ENCODE measurements at regions not wholly inside any gene's neighbourhood (a gene's known extent, or its start where the extent isn't known, plus 50 kb on each side); places are given as distances from the start of the nearest gene placed in this dataset.

DNA sequence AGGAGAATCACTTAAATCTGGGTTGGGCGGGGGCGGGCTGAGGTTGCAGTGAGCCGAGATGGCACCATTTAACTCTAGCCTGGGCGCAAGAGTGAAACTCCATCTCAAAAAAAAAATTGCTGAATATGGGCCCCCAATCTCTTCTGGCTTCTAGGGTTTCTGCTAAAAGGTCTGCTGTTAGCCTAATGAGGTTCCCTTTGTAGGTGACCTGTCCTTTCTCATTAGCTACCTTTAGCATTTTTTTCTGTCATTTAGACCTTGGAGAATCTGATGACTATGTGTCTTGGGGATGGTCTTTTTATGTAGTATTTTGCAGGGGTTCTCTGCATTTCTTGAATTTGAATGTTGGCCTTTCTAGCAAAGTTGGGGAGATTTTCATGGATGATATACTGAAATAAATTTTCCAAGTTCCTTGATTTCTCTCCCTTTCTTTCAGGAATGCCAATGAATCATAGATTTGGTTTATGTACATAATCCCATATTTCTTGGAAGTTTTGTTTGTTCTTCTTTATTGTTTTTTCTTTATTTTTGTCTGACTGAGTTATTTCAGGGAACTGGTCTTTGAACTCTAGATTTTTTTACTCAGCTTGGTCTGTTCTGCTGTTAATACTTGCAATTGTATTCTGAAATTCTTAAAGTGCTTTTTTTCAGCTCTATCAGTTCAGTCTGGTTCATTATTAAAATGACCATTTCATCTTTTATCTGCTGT is 181.5 kb downstream of the TTC6 start:
- H3K36me3 Mint-ChIP-seq = no peaks in the 10 kb centered on the region
- no peaks in the 10 kb centered on the region for H3K79me2 ChIP-seq (ENCODE audit: insufficient read depth, low read length)
- H2AFZ ChIP-seq (ENCODE audit: insufficient read depth, low read depth, low read length, poor library complexity, severe bottlenecking) = no peak overlapping the region
- H3K4me2 ChIP-seq (replicated peaks; ENCODE audit: extremely low read depth, low read length, poor library complexity, severe bottlenecking) = no peak overlapping the region
- H3K9ac ChIP-seq (ENCODE audit: insufficient read depth, low read length, poor library complexity, severe bottlenecking) = no peak overlapping the region
- H3K9me3 ChIP-seq (replicated peaks in 1 of 2; ENCODE audit: control insufficient read depth in 1 of 2, insufficient read depth in 1 of 2, low read length in 2 of 2) = peaks cover 4 to 15% of the 10 kb centered on the region in 2 donors
- H3K4me1 ChIP-seq (ENCODE audit: control insufficient read depth in 1 of 2, insufficient read depth in 2 of 2, low read length in 2 of 2) = no peaks in the 10 kb centered on the region
- H3K4me3 ChIP-seq (replicated peaks in 1 of 3; ENCODE audit: low read depth in 2 of 3, low read length in 3 of 3) = no peak overlapping the region
- H3K27me3 ChIP-seq (ENCODE audit: control insufficient read depth in 2 of 2, insufficient read depth in 2 of 2, low read length in 2 of 2) = no peaks in the 10 kb centered on the region
- H3K27ac ChIP-seq (ENCODE audit: low read depth in 1 of 2, low read length in 2 of 2) = no peak overlapping the region
- no peak overlapping the region for H3K27ac Mint-ChIP-seq
- TF ChIP-seq, protein P1, sequence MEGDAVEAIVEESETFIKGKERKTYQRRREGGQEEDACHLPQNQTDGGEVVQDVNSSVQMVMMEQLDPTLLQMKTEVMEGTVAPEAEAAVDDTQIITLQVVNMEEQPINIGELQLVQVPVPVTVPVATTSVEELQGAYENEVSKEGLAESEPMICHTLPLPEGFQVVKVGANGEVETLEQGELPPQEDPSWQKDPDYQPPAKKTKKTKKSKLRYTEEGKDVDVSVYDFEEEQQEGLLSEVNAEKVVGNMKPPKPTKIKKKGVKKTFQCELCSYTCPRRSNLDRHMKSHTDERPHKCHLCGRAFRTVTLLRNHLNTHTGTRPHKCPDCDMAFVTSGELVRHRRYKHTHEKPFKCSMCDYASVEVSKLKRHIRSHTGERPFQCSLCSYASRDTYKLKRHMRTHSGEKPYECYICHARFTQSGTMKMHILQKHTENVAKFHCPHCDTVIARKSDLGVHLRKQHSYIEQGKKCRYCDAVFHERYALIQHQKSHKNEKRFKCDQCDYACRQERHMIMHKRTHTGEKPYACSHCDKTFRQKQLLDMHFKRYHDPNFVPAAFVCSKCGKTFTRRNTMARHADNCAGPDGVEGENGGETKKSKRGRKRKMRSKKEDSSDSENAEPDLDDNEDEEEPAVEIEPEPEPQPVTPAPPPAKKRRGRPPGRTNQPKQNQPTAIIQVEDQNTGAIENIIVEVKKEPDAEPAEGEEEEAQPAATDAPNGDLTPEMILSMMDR (IDR thresholded peaks at IDR 0.05) = no peak
- intact Hi-C loops (cut with micrococcal nuclease) = no loop called here
- 89% methylated on average over 4 of the region's 4 CpGs for WGBS (ENCODE audit: insufficient coverage)
- no peaks in the 10 kb centered on the region for H3K4me1 Mint-ChIP-seq
- no peaks in the 10 kb centered on the region for H3K36me3 ChIP-seq (replicated peaks in 1 of 2; ENCODE audit: control insufficient read depth in 1 of 2, insufficient read depth in 2 of 2, low read length in 2 of 2)
- no peaks in the 10 kb centered on the region for H4K20me1 ChIP-seq (ENCODE audit: insufficient read depth, low read length)
- DNase-seq = no peak
- H3K4me3 Mint-ChIP-seq = no peak overlapping the region
- H3K27me3 Mint-ChIP-seq (ENCODE audit: low read depth in 3 of 3) = peaks cover 0 to 2% (median 0%) of the 10 kb centered on the region in 3 donors
- peaks cover 13 to 32% (median 18%) of the 10 kb centered on the region in 7 donors for H3K9me3 Mint-ChIP-seq

DNA sequence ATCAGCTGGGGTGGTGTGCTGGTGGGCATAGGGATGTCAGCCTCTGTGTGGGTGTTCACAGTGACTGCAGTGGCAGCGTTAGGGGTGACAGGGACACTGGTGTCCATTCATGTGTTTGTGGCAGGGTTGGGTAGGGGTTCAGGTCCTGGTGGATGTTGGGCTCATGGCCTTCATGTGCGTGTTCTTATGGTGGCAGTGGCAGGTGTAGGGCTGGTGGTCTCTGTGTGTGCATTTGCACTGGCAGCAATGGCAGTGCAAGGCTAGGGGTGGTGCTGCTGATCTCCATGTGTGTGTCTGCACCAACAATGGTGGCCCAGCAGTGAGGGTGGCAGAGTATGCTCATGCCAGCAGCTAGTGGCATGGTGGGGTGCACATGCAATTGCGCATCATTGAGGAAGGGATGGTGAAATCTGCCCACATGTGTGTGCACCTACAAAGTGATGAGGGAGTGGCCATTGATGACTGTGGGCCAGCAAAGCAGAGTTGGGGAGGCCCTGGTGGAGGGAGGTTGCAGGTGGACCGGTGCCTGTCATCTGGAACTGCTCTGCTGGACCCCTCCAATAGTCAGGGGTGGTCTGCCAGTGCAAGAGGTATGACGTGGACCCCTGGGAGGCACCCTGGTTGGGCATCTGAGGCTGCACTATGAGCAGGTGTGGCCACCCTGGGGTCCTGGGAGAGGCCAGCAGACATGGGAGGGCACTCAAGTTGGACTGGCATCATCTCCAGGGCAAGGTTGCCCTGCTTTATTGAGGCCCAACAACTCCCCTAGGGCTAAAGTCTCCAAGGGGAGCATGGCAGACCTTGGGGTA is 182.9 kb downstream of the TTC6 start:
- Histone ChIP-seq H2AFZ (ENCODE audit: insufficient read depth, low read depth, low read length, poor library complexity, severe bottlenecking) (no peak overlapping the region), H3K4me2 (replicated peaks; ENCODE audit: extremely low read depth, low read length, poor library complexity, severe bottlenecking) (no peak overlapping the region), H3K27me3 (ENCODE audit: control insufficient read depth in 2 of 2, insufficient read depth in 2 of 2, low read length in 2 of 2) (no peaks in the 10 kb centered on the region), H3K27ac (ENCODE audit: low read depth in 1 of 2, low read length in 2 of 2) (no peak overlapping the region), H3K36me3 (replicated peaks in 1 of 2; ENCODE audit: control insufficient read depth in 1 of 2, insufficient read depth in 2 of 2, low read length in 2 of 2) (no peaks in the 10 kb centered on the region), H3K9me3 (replicated peaks in 1 of 2; ENCODE audit: control insufficient read depth in 1 of 2, insufficient read depth in 1 of 2, low read length in 2 of 2) (peaks cover 4 to 15% of the 10 kb centered on the region in 2 donors), H3K9ac (ENCODE audit: insufficient read depth, low read length, poor library complexity, severe bottlenecking) (no peak overlapping the region), H4K20me1 (ENCODE audit: insufficient read depth, low read length) (no peaks in the 10 kb centered on the region), H3K4me3 (replicated peaks in 1 of 3; ENCODE audit: low read depth in 2 of 3, low read length in 3 of 3) (no peak overlapping the region), H3K4me1 (ENCODE audit: control insufficient read depth in 1 of 2, insufficient read depth in 2 of 2, low read length in 2 of 2) (no peaks in the 10 kb centered on the region), H3K79me2 (ENCODE audit: insufficient read depth, low read length) (no peaks in the 10 kb centered on the region)
- intact Hi-C loops (cut with micrococcal nuclease) = no loop called here
- Mint-ChIP-seq H3K27ac (no peak overlapping the region), H3K4me1 (no peaks in the 10 kb centered on the region), H3K4me3 (no peak overlapping the region), H3K27me3 (ENCODE audit: low read depth in 3 of 3) (peaks cover 0 to 2% (median 0%) of the 10 kb centered on the region in 3 donors), H3K36me3 (no peaks in the 10 kb centered on the region), H3K9me3 (peaks cover 9 to 27% (median 15%) of the 10 kb centered on the region in 7 donors)
- WGBS (ENCODE audit: insufficient coverage) = 95% methylated on average over 5 of the region's 5 CpGs
- TF ChIP-seq, protein P1 (IDR thresholded peaks at IDR 0.05) = no peak
- DNase-seq = no peak

Measured in CD14-positive monocyte (primary cell).